GM23338 (cell line): ENCODE measurements at regions not wholly inside any gene's neighbourhood (a gene's known extent, or its start where the extent isn't known, plus 50 kb on each side); places are given as distances from the start of the nearest gene placed in this dataset.

Experiments used
- ATAC-seq: fragments of 200-7000 bp; cut with Tn5 transposase; 3 replicates; pipeline ENCODE4 v1.9.1; 2020
- DNase-seq: peaks from one replicate; pipeline ENCODE4 v3.0.0-alpha.2; 2015; ENCODE audit warnings: low spot score
- H2AFZ ChIP-seq: fragments of 200-600 bp; sonication (generic); 2 replicates; pipeline ENCODE4 v1.8.0; 2016; ENCODE audit warnings: antibody characterized with exemption, mild to moderate bottlenecking, moderate library complexity
- H3F3A ChIP-seq: fragments of 200-600 bp; sonication (generic); replicated peaks from 2 replicates; pipeline ENCODE4 v1.8.0; 2017; ENCODE audit warnings: antibody characterized with exemption, mixed run types, low read depth
- H3K27ac ChIP-seq: fragments of 200-600 bp; sonication (generic); 2 replicates; pipeline ENCODE4 v1.6.1; 2016; ENCODE audit warnings: low read depth
- H3K27me3 ChIP-seq: fragments of 200-600 bp; sonication (generic); 2 replicates; pipeline ENCODE4 v1.8.0; 2016; ENCODE audit warnings: mild to moderate bottlenecking, mixed run types, moderate library complexity; ENCODE audit not compliant: insufficient read depth
- H3K36me3 ChIP-seq: fragments of 200-600 bp; sonication (generic); 2 replicates; pipeline ENCODE4 v1.8.0; 2016; ENCODE audit warnings: mild to moderate bottlenecking; ENCODE audit not compliant: insufficient read depth
- H3K4me1 ChIP-seq: fragments of 200-600 bp; sonication (generic); 2 replicates; pipeline ENCODE4 v1.8.0; 2016; ENCODE audit warnings: mild to moderate bottlenecking, moderate library complexity; ENCODE audit not compliant: insufficient read depth
- H3K4me2 ChIP-seq: fragments of 200-600 bp; sonication (generic); 2 replicates; pipeline ENCODE4 v1.7.1; 2017; ENCODE audit warnings: mixed run types
- H3K4me3 ChIP-seq: fragments of 200-600 bp; sonication (generic); 2 replicates; pipeline ENCODE4 v1.6.1; 2016; ENCODE audit warnings: mixed run types
- H3K79me2 ChIP-seq: fragments of 200-600 bp; sonication (generic); replicated peaks from 2 replicates; pipeline ENCODE4 v1.8.0; 2017; ENCODE audit warnings: mild to moderate bottlenecking; ENCODE audit not compliant: insufficient read depth
- H3K9me2 ChIP-seq: fragments of 200-600 bp; sonication (generic); 2 replicates; pipeline ENCODE4 v1.8.0; 2017; ENCODE audit not compliant: insufficient read depth
- H4K20me1 ChIP-seq: fragments of 200-600 bp; sonication (generic); replicated peaks from 2 replicates; pipeline ENCODE4 v1.8.0; 2017; ENCODE audit warnings: mild to moderate bottlenecking; ENCODE audit not compliant: insufficient read depth
- H3K27ac Mint-ChIP-seq: 2 replicates; pipeline ENCODE4 v1.8.0; 2020; ENCODE audit warnings: inconsistent platforms, mild to moderate bottlenecking, moderate library complexity, mixed read lengths
- H3K27me3 Mint-ChIP-seq: 3 replicates; pipeline ENCODE4 v1.8.0; 2022; ENCODE audit warnings: low read depth, mild to moderate bottlenecking, moderate library complexity, mixed read lengths, inconsistent platforms; ENCODE audit not compliant: insufficient read depth, poor library complexity
- H3K36me3 Mint-ChIP-seq: 3 replicates; pipeline ENCODE4 v1.8.0; 2021; ENCODE audit warnings: low read depth, mild to moderate bottlenecking, inconsistent platforms, moderate library complexity, mixed read lengths
- H3K4me1 Mint-ChIP-seq: 3 replicates; pipeline ENCODE4 v1.8.0; 2020; ENCODE audit warnings: mild to moderate bottlenecking, inconsistent platforms, mixed read lengths
- H3K4me3 Mint-ChIP-seq: 3 replicates; pipeline ENCODE4 v1.8.0; 2021; ENCODE audit warnings: moderate library complexity, mild to moderate bottlenecking, inconsistent platforms, mixed read lengths
- H3K9me3 Mint-ChIP-seq: 3 replicates; pipeline ENCODE4 v1.8.0; 2020; ENCODE audit warnings: moderate library complexity, mild to moderate bottlenecking, inconsistent platforms, mixed read lengths
- CREB1 ChIP-seq: fragments of 250-450 bp; sonication (Bioruptor Pico); IDR thresholded peaks from 2 replicates; pipeline ENCODE4 v1.5.0; 2020; ENCODE audit warnings: low read depth, mild to moderate bottlenecking, moderate library complexity
- JUNB ChIP-seq: IDR thresholded peaks from one replicate; pipeline ENCODE4 v1.6.1; 2016; ENCODE audit warnings: antibody characterized with exemption; ENCODE audit not compliant: unreplicated experiment
- NANOG ChIP-seq: IDR thresholded peaks from 2 replicates; pipeline ENCODE4 v1.6.1; 2016; ENCODE audit warnings: antibody characterized with exemption, borderline replicate concordance
- POLR2AphosphoS5 ChIP-seq: IDR thresholded peaks from 2 replicates; pipeline ENCODE4 v1.6.1; 2016; ENCODE audit warnings: antibody characterized with exemption, low read depth
- ZNF114 ChIP-seq: fragments of 250-450 bp; sonication (Bioruptor Pico); IDR thresholded peaks from 2 replicates; pipeline ENCODE4 v1.5.0; 2020; ENCODE audit warnings: mild to moderate bottlenecking, moderate library complexity
- ZNF331 ChIP-seq: fragments of 250-450 bp; sonication (Bioruptor Pico); IDR thresholded peaks from 2 replicates; pipeline ENCODE4 v1.5.0; 2020; ENCODE audit warnings: low read depth, mild to moderate bottlenecking, moderate library complexity
- TF ChIP-seq, protein P1 (sequence below), 2 experiments: fragments of 200-600 bp in 1 of 2; sonication (generic) in 1 of 2; conservative IDR thresholded peaks; 2 replicates each; pipeline versions ENCODE4 v1.5.1 to v1.6.1; 2016 to 2017; ENCODE audit warnings: antibody characterized with exemption in 2 of 2, low read depth in 2 of 2, mild to moderate bottlenecking in 2 of 2, moderate library complexity in 1 of 2
- TF ChIP-seq, protein P2 (sequence below): IDR thresholded peaks from 2 replicates; pipeline ENCODE4 v1.6.1; 2016; ENCODE audit warnings: antibody characterized with exemption
- TF ChIP-seq, protein P3 (sequence below): fragments of 250-450 bp; sonication (Bioruptor Pico); IDR thresholded peaks from 2 replicates; pipeline ENCODE4 v1.5.0; 2020; ENCODE audit warnings: mild to moderate bottlenecking, moderate library complexity

DNA sequence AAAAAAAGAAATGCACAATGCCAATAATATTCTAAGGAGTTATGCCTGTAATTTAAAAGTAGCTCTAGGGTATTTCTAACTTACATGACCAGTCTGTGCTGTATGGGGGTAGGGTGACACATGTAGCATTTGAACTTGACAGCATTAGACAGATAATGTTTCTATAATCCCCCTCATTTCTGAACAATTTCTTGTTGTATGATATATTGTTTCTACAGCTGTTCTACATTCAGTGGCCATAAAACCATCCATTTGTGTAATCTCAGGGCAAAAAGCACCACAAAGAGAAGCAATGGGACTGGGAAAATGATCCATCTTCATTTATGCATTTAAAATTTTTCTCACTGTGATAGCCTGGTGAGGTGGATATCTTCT lies 767.8 kb downstream of the TFAP2A start (continued):
- TF ChIP-seq, protein P1, sequence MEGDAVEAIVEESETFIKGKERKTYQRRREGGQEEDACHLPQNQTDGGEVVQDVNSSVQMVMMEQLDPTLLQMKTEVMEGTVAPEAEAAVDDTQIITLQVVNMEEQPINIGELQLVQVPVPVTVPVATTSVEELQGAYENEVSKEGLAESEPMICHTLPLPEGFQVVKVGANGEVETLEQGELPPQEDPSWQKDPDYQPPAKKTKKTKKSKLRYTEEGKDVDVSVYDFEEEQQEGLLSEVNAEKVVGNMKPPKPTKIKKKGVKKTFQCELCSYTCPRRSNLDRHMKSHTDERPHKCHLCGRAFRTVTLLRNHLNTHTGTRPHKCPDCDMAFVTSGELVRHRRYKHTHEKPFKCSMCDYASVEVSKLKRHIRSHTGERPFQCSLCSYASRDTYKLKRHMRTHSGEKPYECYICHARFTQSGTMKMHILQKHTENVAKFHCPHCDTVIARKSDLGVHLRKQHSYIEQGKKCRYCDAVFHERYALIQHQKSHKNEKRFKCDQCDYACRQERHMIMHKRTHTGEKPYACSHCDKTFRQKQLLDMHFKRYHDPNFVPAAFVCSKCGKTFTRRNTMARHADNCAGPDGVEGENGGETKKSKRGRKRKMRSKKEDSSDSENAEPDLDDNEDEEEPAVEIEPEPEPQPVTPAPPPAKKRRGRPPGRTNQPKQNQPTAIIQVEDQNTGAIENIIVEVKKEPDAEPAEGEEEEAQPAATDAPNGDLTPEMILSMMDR (conservative IDR thresholded peaks at IDR 0.05; ENCODE audit: low read depth in 2 of 2): no peak
- no peak for TF ChIP-seq ZNF331 (CRISPR knock-in tag)
- TF ChIP-seq, protein P2, sequence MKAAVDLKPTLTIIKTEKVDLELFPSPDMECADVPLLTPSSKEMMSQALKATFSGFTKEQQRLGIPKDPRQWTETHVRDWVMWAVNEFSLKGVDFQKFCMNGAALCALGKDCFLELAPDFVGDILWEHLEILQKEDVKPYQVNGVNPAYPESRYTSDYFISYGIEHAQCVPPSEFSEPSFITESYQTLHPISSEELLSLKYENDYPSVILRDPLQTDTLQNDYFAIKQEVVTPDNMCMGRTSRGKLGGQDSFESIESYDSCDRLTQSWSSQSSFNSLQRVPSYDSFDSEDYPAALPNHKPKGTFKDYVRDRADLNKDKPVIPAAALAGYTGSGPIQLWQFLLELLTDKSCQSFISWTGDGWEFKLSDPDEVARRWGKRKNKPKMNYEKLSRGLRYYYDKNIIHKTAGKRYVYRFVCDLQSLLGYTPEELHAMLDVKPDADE: no peak
- no peak for TF ChIP-seq ZNF114
- TF ChIP-seq NANOG: no peak
- TF ChIP-seq JUNB: no peak
- no peak for TF ChIP-seq CREB1 (CRISPR knock-in tag)
- TF ChIP-seq POLR2AphosphoS5: no peak

DNA sequence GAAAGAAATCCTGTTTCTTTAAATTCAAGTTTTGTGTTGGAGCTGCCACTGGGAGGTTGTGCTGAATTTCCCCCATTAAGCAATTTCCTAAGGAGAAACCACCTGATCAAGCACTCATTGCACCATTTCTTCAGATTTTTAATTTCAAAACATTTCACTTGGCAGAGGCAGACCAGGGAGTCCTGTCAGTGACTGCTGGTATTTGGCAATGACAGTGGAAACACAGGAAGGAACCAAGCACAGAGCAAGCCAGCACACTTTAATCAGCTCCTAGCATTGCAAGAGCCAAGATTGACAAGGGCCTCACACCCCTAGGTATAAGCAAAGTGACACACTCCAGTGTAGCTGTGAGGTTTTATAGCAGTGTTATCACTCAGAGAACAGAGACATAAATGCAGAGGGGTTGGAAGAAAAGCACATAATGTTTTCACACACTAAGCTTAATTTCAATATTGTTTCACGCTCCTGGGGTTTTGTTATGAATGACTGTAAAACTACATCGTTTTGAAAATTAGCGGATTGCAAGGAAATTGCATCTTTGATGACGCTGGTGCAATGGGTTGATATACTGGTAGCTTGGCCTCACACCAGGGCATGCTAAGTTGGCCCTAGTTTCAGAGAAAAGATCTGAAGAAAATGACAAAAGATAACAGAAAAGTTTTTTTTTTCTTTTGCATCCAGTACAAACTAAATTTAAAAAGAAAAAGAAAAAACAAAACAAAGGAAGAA lies 768.4 kb downstream of the TFAP2A start:
- H3K36me3 ChIP-seq: no peaks in the 10 kb centered on the region
- H3K36me3 Mint-ChIP-seq: no peaks in the 10 kb centered on the region
- peaks cover 5% of the 10 kb centered on the region; the same call in 1 of the 2 replicates for H3K9me2 ChIP-seq
- H3K9me3 Mint-ChIP-seq: no peaks in the 10 kb centered on the region
- peaks cover 2% of the 10 kb centered on the region for H3K27me3 Mint-ChIP-seq
- no peak overlapping the region for H2AFZ ChIP-seq
- H3K27ac ChIP-seq: no peak overlapping the region
- H3K4me2 ChIP-seq: no peak overlapping the region
- no peaks in the 10 kb centered on the region for H3K27me3 ChIP-seq
- H3K4me3 ChIP-seq: no peak overlapping the region
- TF ChIP-seq, protein P1 (conservative IDR thresholded peaks at IDR 0.05; ENCODE audit: low read depth in 2 of 2): no peak
- TF ChIP-seq, protein P3, sequence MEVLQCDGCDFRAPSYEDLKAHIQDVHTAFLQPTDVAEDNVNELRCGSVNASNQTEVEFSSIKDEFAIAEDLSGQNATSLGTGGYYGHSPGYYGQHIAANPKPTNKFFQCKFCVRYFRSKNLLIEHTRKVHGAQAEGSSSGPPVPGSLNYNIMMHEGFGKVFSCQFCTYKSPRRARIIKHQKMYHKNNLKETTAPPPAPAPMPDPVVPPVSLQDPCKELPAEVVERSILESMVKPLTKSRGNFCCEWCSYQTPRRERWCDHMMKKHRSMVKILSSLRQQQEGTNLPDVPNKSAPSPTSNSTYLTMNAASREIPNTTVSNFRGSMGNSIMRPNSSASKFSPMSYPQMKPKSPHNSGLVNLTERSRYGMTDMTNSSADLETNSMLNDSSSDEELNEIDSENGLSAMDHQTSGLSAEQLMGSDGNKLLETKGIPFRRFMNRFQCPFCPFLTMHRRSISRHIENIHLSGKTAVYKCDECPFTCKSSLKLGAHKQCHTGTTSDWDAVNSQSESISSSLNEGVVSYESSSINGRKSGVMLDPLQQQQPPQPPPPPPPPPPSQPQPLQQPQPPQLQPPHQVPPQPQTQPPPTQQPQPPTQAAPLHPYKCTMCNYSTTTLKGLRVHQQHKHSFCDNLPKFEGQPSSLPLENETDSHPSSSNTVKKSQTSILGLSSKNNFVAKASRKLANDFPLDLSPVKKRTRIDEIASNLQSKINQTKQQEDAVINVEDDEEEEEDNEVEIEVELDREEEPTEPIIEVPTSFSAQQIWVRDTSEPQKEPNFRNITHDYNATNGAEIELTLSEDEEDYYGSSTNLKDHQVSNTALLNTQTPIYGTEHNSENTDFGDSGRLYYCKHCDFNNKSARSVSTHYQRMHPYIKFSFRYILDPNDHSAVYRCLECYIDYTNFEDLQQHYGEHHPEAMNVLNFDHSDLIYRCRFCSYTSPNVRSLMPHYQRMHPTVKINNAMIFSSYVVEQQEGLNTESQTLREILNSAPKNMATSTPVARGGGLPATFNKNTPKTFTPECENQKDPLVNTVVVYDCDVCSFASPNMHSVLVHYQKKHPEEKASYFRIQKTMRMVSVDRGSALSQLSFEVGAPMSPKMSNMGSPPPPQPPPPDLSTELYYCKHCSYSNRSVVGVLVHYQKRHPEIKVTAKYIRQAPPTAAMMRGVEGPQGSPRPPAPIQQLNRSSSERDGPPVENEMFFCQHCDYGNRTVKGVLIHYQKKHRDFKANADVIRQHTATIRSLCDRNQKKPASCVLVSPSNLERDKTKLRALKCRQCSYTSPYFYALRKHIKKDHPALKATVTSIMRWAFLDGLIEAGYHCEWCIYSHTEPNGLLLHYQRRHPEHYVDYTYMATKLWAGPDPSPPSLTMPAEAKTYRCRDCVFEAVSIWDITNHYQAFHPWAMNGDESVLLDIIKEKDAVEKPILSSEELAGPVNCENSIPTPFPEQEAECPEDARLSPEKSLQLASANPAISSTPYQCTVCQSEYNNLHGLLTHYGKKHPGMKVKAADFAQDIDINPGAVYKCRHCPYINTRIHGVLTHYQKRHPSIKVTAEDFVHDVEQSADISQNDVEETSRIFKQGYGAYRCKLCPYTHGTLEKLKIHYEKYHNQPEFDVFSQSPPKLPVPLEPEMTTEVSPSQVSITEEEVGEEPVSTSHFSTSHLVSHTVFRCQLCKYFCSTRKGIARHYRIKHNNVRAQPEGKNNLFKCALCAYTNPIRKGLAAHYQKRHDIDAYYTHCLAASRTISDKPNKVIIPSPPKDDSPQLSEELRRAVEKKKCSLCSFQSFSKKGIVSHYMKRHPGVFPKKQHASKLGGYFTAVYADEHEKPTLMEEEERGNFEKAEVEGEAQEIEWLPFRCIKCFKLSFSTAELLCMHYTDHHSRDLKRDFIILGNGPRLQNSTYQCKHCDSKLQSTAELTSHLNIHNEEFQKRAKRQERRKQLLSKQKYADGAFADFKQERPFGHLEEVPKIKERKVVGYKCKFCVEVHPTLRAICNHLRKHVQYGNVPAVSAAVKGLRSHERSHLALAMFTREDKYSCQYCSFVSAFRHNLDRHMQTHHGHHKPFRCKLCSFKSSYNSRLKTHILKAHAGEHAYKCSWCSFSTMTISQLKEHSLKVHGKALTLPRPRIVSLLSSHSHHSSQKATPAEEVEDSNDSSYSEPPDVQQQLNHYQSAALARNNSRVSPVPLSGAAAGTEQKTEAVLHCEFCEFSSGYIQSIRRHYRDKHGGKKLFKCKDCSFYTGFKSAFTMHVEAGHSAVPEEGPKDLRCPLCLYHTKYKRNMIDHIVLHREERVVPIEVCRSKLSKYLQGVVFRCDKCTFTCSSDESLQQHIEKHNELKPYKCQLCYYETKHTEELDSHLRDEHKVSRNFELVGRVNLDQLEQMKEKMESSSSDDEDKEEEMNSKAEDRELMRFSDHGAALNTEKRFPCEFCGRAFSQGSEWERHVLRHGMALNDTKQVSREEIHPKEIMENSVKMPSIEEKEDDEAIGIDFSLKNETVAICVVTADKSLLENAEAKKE (CRISPR knock-in tag): no peak
- H3K27ac Mint-ChIP-seq: no peak overlapping the region
- H3F3A ChIP-seq: no peaks in the 10 kb centered on the region
- H3K79me2 ChIP-seq: no peaks in the 10 kb centered on the region
- ATAC-seq (no peak), DNase-seq (peak; percentile 2)
- H3K4me1 ChIP-seq: no peaks in the 10 kb centered on the region
- H3K4me1 Mint-ChIP-seq: no peaks in the 10 kb centered on the region
- H3K4me3 Mint-ChIP-seq: no peak overlapping the region
- no peaks in the 10 kb centered on the region for H4K20me1 ChIP-seq
